Activated naive CD4-positive, alpha-beta T cell treated with anti-CD3 and anti-CD28 coated beads, Interleukin-2, amount 50 U/mL, for 72 hours (primary cell): ENCODE measurements at regions not wholly inside any gene's neighbourhood (a gene's known extent, or its start where the extent isn't known, plus 50 kb on each side); places are given as distances from the start of the nearest gene placed in this dataset.

Experiments
- ATAC-seq, 2 donors: fragments of 150-1000 bp; cut with Tn5 transposase; 2 replicates each; pipeline ENCODE4 v1.10.0; 2021; ENCODE audit warnings: mild to moderate bottlenecking in 2 of 2, moderate library complexity in 2 of 2
- DNase-seq, 2 donors: peaks; one replicate each; pipeline ENCODE4 v3.0.0; 2021 to 2022; ENCODE audit warnings: low spot score in 2 of 2
- H3K27ac Mint-ChIP-seq, 2 donors: one replicate each; pipeline ENCODE4 v1.8.0; 2022; ENCODE audit warnings: mild to moderate bottlenecking in 2 of 2, mixed read lengths in 2 of 2
- H3K36me3 Mint-ChIP-seq, 2 donors: one replicate each; pipeline ENCODE4 v1.8.0; 2022; ENCODE audit warnings: mixed read lengths in 2 of 2
- H3K9me3 Mint-ChIP-seq, 2 donors: one replicate each; pipeline ENCODE4 v1.8.0; 2022; ENCODE audit warnings: mixed read lengths in 2 of 2

DNA sequence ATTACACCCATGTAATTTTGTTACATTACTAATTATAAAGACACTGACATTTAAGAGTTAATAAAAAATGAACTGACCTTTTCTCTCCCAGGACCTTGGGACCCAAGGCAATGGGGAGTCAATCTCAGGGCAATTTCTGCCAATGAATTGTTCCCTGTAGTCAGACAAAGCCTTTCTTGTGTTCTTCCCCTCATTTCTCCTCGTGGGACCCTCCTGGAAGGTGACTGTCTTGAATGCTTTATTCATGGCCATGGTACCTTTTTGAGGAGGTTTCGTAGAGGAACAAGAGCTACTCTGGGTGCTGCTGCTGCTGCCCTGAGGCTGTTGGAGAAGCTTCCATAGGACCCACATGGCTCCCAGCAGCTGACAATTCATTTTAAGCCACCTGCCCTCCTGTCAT is 190.3 kb downstream of the SNX18 start:
- DNase-seq = no peak
- peaks cover 0 to 8% of the 10 kb centered on the region in 2 donors for H3K9me3 Mint-ChIP-seq

DNA sequence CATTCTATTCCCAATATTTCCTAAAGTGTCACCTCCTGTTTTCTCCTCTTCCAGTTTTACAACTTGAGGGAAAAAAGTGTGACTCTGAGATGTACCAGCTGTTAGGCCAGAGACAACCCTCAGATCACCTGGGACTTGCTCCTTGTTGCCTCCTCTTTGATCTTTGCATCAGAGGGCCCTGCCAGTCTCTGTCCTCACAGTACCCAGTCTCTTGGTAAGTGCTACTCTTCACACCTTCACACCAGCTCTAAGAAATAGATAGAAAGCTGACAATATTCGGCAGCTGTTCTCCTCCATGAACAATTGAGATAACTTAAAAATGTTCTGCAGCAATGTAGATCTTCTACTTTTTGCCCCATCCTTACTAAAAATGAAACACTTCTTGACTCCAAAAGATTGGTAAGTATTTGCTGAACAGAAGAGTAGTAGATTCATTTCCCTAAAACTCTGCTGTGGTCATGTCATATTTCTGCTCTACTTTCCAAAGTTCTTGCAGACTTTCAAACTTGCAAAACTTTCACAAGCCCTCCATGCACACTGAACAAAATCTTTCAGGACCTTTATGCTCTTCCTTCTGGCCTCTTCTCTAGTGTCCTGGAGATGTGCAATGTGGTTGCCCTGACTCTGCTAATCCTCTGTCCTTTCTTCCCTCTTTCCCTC is 188.6 kb downstream of the SNX18 start:
- H3K36me3 Mint-ChIP-seq = peaks cover 0 to 4% of the 10 kb centered on the region in 2 donors
- DNase-seq (no peak), ATAC-seq (no peak)
- H3K9me3 Mint-ChIP-seq = no peaks in the 10 kb centered on the region
- H3K27ac Mint-ChIP-seq = no peak overlapping the region

More for the DNA sequence above, 190.3 kb downstream of the SNX18 start:
- no peak overlapping the region for H3K27ac Mint-ChIP-seq
- no peak for ATAC-seq
- peaks cover 4 to 6% of the 10 kb centered on the region in 2 donors for H3K36me3 Mint-ChIP-seq

DNA sequence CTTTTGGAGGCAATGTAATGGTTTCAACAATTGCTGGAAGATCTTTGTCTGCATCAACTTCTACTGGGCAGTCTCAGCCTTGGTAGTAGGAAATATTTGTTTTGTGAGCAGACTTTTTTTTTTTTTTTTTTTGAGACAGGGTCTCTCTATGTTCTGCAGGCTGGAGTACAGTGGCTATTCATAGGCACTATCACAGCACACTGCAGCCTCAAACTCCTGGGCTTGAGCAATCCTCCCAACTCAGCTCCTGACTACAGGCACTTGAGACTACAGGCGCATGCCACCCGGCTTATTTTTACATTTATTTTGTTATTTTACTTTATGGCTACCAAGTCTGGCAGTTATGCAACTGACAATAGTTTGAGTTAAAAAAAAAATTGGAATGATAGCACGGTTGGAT is 187.3 kb downstream of the SNX18 start:
- DNase-seq = no peak
- Mint-ChIP-seq H3K9me3 (no peaks in the 10 kb centered on the region), H3K36me3 (peaks cover 0 to 4% of the 10 kb centered on the region in 2 donors), H3K27ac (no peak overlapping the region)
- ATAC-seq = no peak

DNA sequence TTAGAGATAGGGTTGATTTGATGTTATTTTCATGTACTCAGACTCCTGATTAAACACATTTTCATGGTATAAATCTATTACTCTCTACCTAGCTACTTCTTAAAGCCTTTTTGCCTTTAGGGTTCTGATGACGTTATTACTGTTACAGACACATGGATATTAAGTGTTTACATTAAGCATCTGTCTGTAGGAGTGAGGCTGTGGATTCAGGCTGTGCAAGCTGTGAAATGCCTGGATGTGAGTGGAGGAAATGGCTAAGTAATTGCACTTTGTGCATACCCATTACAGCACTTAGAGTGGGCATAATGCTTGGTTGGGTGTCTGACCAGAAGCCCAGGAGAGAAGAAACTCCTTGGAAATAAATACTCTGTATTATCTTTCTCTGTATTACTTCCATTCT is 186.8 kb downstream of the SNX18 start:
- Mint-ChIP-seq H3K9me3 (no peaks in the 10 kb centered on the region), H3K36me3 (peaks cover 0 to 4% of the 10 kb centered on the region in 2 donors), H3K27ac (no peak overlapping the region)
- DNase-seq (no peak), ATAC-seq (no peak)

DNA sequence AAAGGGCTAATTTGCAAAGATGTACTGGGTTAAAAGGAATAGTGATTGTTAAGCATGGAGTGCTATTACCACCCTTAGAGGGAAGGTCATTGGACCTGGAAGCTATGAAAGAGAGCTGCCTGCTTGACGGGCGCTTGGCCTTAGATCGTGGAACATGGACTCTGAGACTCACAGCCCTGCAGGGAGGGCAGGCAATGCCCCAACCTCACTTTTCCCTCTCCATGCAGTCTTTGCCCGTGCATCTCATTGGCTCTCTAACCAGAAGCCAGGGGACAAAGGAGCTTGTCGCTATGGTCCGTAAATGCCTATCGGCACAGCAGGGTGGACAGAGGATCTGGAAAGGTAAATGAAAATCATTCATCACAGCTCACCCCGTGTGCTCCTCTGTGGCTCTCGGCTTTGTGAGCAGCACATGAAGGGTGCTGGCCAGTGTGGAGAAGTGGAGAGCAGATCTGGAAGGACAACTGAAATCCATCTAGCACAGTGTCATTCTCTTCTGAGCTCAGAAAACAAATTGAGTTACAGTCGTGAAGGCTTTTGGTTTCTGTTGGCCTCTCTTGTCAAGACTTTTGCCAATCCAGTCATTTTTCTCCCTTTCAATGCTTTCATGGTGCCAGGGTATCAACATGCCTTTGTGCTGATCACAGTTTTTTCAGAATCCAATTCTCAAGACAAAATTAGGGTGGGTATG is 186.2 kb downstream of the SNX18 start:
- Mint-ChIP-seq H3K9me3 (no peaks in the 10 kb centered on the region), H3K36me3 (peaks cover 0 to 4% of the 10 kb centered on the region in 2 donors), H3K27ac (peak overlapping the region in 1 of 2 donors; percentile 9)
- no peak for DNase-seq
- ATAC-seq = no peak

DNA sequence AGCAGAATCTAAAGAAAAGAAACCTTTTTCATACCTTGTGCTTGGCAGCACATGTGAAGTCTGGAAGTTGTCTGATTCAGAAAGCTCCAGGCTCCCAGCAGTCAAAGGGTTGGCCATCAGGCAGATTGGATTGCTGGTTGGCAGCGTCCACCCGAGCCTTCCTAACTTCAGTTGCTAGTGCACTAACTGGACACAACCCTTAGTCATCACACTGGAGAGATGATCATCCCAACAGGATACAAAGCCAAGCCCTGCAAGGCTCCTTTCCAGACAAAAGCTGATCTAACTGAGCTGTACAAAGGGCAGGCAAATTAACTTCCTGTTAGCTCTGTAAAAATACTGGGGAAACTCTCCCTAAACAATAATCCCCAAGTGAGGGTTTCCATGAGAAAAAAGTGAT is 185.6 kb downstream of the SNX18 start:
- ATAC-seq (no peak), DNase-seq (no peak)
- H3K36me3 Mint-ChIP-seq = peaks cover 0 to 4% of the 10 kb centered on the region in 2 donors
- H3K9me3 Mint-ChIP-seq = no peaks in the 10 kb centered on the region
- H3K27ac Mint-ChIP-seq = peak overlapping the region in 1 of 2 donors; percentile 9

DNA sequence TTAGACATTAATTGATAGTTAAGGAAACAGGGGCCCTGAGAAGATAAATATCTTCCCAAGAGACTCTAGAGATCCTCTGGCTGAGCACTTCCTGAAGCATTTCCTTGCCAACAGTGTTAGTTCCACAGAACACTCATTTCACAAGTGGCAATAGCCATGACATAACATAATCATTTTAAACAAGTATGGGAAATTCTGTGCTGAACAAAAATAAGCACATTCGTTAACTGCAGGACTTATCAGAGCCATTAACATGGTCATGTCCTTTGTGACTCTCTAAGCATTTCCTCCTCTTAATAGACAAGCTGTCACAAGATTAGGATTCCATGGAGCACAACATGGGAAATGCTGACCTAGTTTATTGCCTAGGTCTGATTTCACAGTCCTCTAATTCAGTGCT is 184.9 kb downstream of the SNX18 start:
- Mint-ChIP-seq H3K36me3 (peaks cover 0 to 4% of the 10 kb centered on the region in 2 donors), H3K27ac (no peak overlapping the region), H3K9me3 (no peaks in the 10 kb centered on the region)
- DNase-seq = no peak
- ATAC-seq = no peak

DNA sequence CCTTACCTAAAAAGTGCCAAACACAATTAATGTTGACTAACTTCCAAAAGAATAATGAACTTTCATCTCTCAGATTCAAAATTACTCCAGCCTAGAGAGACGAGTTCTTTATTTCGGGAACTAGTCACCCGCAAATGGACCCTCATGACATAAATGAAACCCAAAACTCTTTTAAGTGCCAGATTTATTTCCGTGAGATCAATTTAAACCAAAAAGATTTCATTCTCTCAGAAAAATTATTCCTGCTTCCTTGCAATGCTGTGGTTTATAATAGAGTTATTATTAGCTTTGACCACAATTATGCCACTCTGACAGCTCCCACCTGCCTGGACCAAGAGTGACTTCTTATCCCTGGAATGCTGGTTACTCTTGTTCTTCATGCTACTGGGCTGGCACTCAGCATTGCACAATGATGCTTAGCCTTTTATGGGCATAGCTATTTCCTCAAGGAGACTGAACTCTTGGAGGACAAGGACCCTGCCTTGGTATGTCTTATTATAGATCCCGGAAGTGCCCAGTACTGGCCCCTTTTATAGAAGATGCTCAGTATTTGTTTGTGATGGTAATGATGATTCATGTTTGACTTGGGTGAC is 183.5 kb downstream of the SNX18 start:
- Mint-ChIP-seq H3K36me3 (peaks cover 0 to 4% of the 10 kb centered on the region in 2 donors), H3K27ac (no peak overlapping the region), H3K9me3 (no peaks in the 10 kb centered on the region)
- DNase-seq = no peak
- no peak for ATAC-seq

DNA sequence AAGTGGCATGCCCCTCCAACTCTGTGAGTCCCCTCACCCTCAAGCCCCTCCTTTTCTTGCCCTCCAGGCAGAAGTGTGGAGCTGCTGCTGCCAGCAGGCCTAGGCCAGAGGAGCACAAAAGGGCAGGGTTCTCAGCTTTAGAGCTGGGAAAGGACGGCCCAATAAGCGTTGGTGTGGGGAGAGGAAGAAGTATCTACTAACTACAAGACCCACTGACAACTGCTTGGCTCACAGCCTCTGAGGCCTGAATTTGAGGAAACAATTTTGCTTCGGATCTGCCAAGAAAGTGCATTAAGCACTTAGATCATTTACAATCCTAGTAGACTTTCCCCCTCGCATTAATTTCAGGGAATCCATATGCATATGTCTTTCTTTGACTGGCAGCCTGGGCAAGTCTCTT is 179.4 kb downstream of the SNX18 start:
- Mint-ChIP-seq H3K27ac (no peak overlapping the region), H3K36me3 (no peaks in the 10 kb centered on the region), H3K9me3 (no peaks in the 10 kb centered on the region)
- ATAC-seq = no peak
- DNase-seq = no peak

DNA sequence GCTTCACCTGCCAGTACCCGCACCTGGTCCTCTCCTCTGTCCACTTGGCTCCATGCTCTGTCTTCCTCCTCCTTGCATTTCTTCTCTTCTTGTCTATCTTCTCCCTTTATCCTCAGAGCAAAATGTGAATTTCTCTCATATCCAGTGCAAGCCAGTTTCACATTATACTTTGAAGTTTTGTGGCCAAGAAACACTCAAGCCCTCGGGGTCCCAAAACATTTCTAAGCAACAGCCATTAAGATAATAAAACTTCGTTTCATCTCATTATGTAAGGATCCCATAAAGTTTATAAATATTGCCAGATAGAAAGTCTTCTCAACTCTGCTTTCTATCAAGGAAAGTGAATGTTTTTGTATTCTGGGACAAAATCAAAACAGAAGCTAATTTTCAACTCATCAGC is 178.8 kb downstream of the SNX18 start:
- DNase-seq = no peak
- ATAC-seq = no peak
- no peaks in the 10 kb centered on the region for H3K9me3 Mint-ChIP-seq

DNA sequence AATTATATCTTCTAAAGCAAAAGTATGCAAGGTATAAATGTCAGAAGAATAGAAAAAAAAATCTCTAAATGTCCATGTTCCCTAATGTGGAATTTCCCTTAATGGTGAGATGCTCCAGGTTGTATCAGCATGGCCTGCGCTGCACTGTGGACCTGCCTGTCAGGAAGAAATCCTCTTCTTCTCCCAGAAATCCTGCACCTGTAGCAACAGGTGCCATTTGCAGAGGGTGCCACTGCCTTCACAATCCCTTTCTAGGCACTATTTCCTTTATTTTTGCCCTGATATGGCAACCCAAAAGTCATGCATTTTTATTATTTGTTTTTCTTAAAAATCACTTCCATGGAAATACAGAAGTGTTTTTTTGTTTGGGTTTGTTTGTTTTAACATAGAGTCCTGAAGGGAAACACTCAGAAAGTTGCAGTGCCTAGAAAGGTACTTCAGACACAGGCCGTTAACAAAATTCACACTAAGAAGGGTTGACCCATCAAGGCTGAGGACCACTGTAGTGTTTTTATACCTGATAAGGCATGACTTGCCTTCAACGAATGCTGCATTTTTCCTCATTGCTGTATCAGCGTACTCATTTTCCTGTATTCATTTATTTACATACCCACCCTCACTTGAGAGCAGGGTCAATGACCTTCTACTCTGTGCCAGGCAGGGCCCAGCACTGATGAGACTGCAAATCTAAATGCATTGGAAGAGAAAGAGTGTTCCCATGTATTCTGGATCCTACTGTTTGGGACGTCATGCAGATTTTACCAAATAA is 177.8 kb downstream of the SNX18 start:
- no peak for ATAC-seq
- H3K27ac Mint-ChIP-seq = no peak overlapping the region
- H3K9me3 Mint-ChIP-seq = no peaks in the 10 kb centered on the region
- H3K36me3 Mint-ChIP-seq = no peaks in the 10 kb centered on the region
- DNase-seq = no peak

More for the DNA sequence above, 178.8 kb downstream of the SNX18 start:
- no peak overlapping the region for H3K27ac Mint-ChIP-seq
- no peaks in the 10 kb centered on the region for H3K36me3 Mint-ChIP-seq

DNA sequence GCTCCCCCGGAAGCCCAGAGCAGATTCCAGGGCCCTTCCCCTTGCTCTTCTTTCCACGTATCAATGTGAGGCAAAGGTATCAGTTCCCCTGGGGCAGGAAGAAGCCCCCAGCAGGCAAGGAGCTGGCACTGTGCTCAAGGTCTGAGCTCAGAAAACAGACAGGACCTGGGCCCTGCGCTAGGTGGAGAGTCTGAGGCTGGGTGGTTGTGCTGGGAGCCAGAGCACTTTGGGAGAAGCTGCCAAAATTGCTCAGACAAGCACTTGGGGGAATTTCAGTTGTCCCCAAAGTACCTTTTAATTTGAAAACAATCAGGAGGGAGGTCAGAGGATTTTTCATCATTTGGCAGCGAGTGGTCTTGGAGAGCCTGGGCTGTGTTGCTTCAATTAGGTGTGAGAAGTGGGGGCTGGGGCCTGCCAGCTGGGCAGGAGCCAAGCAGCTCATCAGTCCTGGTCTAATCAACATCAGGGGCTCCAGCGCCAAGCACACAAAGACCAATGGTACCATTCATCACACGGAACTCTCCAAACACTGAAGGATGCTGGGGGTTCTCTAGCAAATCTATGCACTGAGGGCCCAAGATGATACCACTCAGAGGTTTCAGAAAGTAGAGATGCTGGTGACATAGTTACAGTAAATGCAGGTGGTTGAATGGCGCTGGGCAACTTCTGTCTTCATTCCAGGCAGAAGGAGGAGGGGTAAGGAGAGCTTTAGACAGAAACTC is 176.5 kb downstream of the SNX18 start:
- DNase-seq = no peak
- Mint-ChIP-seq H3K36me3 (no peaks in the 10 kb centered on the region), H3K9me3 (no peaks in the 10 kb centered on the region), H3K27ac (no peak overlapping the region)
- no peak for ATAC-seq

DNA sequence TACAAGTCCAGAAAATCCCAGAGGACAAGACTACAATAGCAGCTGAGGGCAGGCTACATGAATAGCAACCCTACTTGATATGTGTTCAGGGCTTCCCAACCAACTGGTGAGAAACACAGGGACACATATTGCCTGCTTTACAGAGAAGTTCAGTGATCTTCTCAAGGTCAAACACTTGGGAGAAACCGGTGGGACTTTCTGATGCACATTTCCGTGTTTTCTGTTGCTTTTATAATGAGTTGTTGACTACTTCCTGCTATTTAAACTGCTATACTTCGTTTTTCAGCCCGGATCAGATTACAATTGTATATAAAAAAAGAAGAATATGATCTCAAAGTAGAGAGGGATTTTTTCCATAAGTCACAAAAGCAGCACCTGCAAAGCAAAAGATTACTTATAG is 175.1 kb downstream of the SNX18 start:
- DNase-seq (no peak), ATAC-seq (no peak)
- Mint-ChIP-seq H3K27ac (no peak overlapping the region), H3K9me3 (peaks cover 2 to 8% of the 10 kb centered on the region in 2 donors), H3K36me3 (peaks cover 0 to 3% of the 10 kb centered on the region in 2 donors)

DNA sequence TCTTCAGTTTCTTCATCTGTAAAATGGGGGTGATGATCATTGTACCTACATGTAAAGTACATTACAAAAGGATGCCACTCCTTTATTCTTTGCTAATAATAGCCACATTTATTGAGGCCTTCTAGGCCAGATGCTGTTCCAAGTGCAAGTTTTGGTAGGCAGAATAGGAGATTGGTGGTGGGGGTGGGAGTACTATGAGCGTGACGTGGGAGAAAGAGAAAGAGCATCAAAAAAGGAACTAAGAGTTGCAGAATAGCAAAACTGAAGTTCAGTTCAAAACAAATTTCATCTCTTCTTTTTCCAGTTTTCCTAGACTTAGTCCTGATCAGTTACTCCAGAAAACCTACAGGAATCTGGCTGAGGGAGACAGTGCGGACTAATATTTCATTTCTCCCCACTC is 174.1 kb downstream of the SNX18 start:
- H3K27ac Mint-ChIP-seq = no peak overlapping the region

DNA sequence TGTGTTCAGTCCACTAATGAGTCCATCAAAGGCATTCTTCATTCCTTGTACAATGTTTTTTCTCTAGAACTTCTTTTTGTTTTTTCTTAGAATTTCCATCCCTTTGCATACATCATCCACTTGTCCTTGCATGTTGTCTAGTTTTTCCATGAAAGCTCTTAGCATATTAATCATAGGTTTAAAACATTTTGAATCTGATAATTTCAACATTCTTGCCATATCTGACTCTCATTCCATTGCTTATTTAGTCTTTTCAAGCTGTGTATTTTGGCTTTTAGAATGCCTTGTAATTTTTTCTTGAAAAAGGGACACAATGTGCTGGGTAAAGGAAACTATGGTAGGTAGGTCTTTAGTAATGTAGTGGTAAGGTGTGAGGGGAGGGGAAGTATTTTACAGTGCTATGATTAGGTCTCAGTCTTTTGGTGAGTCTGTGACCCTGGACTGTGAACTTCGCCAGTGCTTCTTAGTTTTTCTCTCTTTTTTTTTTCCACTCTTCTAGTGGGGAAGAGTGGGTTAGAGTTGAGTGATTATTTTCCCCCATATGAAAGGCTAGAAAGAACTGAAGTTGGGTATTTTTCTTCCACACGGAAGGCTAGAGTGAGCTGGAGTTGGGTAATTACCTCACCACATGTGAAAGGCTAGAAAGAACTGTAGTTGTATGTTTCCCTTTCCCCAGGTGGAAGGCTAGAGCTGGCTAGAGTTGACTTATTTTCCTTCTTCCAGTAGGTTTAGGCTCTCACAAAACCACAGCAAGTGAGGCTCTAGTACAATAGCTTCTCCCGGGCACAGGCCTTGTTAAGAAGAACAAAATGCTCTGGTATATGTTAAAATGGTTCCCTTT is 172.1 kb downstream of the SNX18 start:
- H3K9me3 Mint-ChIP-seq = peaks cover 4 to 11% of the 10 kb centered on the region in 2 donors
- DNase-seq (no peak), ATAC-seq (no peak)
- H3K36me3 Mint-ChIP-seq = peaks cover 0 to 6% of the 10 kb centered on the region in 2 donors
- no peak overlapping the region for H3K27ac Mint-ChIP-seq

More for the DNA sequence above, 174.1 kb downstream of the SNX18 start:
- DNase-seq = no peak
- H3K9me3 Mint-ChIP-seq = peaks cover 4 to 11% of the 10 kb centered on the region in 2 donors
- peaks cover 0 to 6% of the 10 kb centered on the region in 2 donors for H3K36me3 Mint-ChIP-seq
- no peak for ATAC-seq

DNA sequence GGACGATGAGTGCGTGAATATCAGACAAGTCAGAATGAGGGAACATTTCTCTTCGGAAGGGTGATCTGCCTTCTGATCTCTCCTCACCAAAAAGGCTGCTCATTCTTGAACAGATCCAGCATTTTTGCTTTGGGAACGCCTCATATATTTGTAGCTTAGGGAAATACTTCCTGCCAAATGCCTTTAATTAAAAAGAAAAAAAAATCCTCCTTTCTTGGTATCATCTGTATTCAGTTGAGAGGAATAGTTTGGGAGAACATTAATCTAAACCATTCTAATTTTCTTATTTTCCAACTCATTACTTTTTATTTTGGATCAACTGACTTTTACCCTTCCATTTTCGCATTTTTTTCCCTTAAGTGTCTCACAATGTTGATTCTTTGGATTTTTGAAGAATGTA is 163.4 kb downstream of the SNX18 start:
- H3K36me3 Mint-ChIP-seq = peaks cover 0 to 6% of the 10 kb centered on the region in 2 donors
- H3K27ac Mint-ChIP-seq = no peak overlapping the region
- no peak for DNase-seq
- no peaks in the 10 kb centered on the region for H3K9me3 Mint-ChIP-seq
- no peak for ATAC-seq
